Esophagus (tissue), 2 donors: ENCODE measurements at regions not wholly inside any gene's neighbourhood (a gene's known extent, or its start where the extent isn't known, plus 50 kb on each side); places are given as distances from the start of the nearest gene placed in this dataset.

ENCODE experiments used
- H3K27ac ChIP-seq, 2 donors: one replicate each; pipeline ENCODE4 v1.5.1; 2013; ENCODE audit warnings: low read depth in 2 of 2, mild to moderate bottlenecking in 2 of 2, inconsistent platforms in 1 of 2, low read length in 1 of 2, moderate library complexity in 1 of 2
- H3K27me3 ChIP-seq, 2 donors: one replicate each; pipeline ENCODE4 v1.6.1; 2013; ENCODE audit warnings: low read length in 2 of 2, control low read depth in 1 of 2, mild to moderate bottlenecking in 1 of 2; ENCODE audit not compliant: insufficient read depth in 2 of 2, control insufficient read depth in 1 of 2
- H3K36me3 ChIP-seq, 2 donors: one replicate each; pipeline ENCODE4 v1.6.1; 2013; ENCODE audit warnings: low read length in 1 of 2; ENCODE audit not compliant: control insufficient read depth in 2 of 2, insufficient read depth in 2 of 2
- H3K4me1 ChIP-seq, 2 donors: one replicate each; pipeline ENCODE4 v1.6.1; 2013; ENCODE audit warnings: low read length in 1 of 2; ENCODE audit not compliant: control insufficient read depth in 2 of 2, insufficient read depth in 2 of 2
- H3K4me3 ChIP-seq, 2 donors: one replicate each; pipeline ENCODE4 v1.5.1; 2013; ENCODE audit warnings: low read length in 2 of 2, mild to moderate bottlenecking in 2 of 2, low read depth in 1 of 2, moderate library complexity in 1 of 2
- H3K9me3 ChIP-seq, 2 donors: one replicate each; pipeline ENCODE4 v1.6.1; 2013; ENCODE audit warnings: mild to moderate bottlenecking in 2 of 2, low read depth in 1 of 2, low read length in 1 of 2, moderate library complexity in 1 of 2; ENCODE audit not compliant: control insufficient read depth in 2 of 2, insufficient read depth in 1 of 2
- WGBS, 2 donors: extraction: QIAGEN DNeasy Blood & Tissue Kit; methylation state at CpG; one replicate each; pipeline ENCODE4 v1.1.7; 2013; 5-methylcytosine and 5-hydroxymethylcytosine counted together
- donor health status: healthy with polysubstance abuse.
- donor health status: Bipolar disorder and iron deficiency.

DNA sequence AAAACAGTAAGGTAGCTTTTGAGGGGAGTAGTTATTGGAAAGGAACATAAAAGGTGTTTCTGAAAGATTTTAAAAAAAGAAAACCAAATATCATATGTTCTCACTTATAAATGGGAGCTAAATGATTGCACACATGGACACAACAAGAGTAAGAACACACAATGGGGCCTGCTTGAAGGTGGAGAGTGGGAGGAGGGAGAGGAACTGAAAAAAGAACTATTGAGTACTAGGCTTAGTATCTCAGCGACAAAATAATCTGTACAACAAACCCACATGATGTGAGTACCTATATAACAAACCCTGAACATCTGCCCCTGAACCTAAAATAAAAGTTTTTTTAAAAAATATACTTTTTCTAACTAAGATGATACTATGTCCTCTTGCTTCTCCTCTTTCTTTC is 138.3 kb downstream of the CGGBP1 start:
- Histone ChIP-seq H3K36me3 (no peaks in the 10 kb centered on the region), H3K9me3 (peaks cover 0 to 5% of the 10 kb centered on the region in 2 donors), H3K27me3 (no peaks in the 10 kb centered on the region), H3K4me3 (no peak overlapping the region), H3K27ac (no peak overlapping the region), H3K4me1 (no peaks in the 10 kb centered on the region)
- WGBS, 2 donors, result 35 to 38% methylated on average over 1 of the region's 1 CpG

DNA sequence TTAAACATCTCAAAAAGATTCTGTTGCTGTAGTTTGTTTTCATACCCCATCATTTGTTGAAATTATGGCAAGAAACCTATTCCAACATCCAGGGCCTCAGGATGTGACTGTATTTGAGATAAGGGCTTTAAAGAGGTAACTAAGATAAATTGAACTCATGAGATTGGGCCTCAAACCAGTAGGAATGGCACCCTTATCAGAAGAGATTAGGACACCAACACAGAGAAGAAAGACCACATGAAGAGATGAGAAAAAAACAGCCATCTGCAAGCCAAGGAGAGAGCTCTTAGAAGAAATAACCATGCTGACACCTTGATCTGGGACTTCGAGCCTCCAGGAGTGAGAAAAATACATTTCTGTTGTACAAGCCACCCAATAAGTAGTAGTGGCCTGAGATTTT is 157.7 kb downstream of the CGGBP1 start:
- Histone ChIP-seq H3K4me3 (no peak overlapping the region), H3K36me3 (no peaks in the 10 kb centered on the region)
- 29 to 50% methylated on average over 1 of the region's 1 CpG for WGBS, 2 donors

DNA sequence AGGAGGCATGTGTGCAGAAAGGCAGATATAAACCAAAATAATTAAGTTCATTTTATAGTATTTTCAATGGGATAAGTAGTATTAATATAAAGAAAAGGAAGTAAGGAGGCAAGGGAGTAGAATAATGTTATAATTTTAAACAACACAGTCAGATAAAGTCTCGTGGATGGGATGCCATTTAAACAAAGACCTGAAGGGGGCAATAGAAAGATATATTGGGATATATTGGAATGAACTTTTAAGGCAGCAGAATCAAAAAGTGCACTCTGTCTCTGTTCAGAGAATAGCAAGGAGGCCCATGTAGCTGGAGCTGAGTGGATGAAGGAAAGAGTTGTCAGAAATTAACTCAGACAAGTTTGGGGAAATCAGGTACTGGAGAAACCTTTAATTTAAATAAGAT is 158.7 kb downstream of the CGGBP1 start:
- Histone ChIP-seq H3K27me3 (no peaks in the 10 kb centered on the region), H3K4me3 (no peak overlapping the region), H3K4me1 (no peaks in the 10 kb centered on the region), H3K27ac (no peak overlapping the region), H3K36me3 (no peaks in the 10 kb centered on the region), H3K9me3 (no peaks in the 10 kb centered on the region)
- 29% methylated on average over 1 of the region's 1 CpG for WGBS, 2 donors

More for the DNA sequence above, 157.7 kb downstream of the CGGBP1 start:
- Histone ChIP-seq H3K4me1 (no peaks in the 10 kb centered on the region), H3K27ac (no peak overlapping the region), H3K9me3 (no peaks in the 10 kb centered on the region), H3K27me3 (no peaks in the 10 kb centered on the region)

DNA sequence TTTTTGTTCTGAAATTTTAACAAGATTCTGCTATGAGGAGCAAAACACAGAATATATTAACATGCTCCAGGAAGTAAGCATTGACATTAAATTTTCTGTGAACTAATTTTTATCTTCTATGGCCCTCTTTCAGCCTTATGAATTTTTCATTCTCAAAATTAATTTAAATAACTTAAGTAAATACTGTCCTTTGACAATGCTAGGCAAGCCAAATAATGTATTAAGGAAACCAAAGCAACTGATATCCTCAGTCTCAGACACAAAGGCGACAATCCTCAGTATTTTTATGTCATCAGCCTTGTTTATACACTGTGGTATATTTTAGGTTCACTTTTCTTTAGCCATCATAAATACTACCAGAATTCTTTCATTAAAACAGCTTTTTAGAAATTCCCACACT is 159.8 kb downstream of the CGGBP1 start:
- WGBS, 2 donors, result 71 to 81% methylated on average over 1 of the region's 1 CpG

DNA sequence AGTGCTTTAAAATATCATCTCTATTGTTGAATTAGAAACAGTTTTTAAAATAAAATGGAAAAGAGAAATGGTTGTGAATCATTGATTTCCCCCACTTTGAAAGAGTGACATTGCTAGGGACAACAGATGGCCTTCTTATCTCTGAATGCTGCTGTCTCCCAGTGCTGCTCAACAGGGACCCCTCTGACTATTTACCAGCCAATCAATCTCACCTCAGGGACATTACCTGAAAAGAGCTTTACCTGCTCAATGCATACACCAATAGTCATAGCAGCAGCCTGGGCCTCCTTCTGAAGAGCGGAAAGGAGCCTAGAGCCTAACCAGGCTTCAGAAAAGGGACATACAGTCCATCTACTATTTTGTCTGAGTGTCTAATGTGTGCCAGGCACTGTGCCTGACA is 162.8 kb downstream of the CGGBP1 start:
- Histone ChIP-seq H3K9me3 (no peaks in the 10 kb centered on the region), H3K27me3 (no peaks in the 10 kb centered on the region), H3K27ac (no peak overlapping the region), H3K36me3 (no peaks in the 10 kb centered on the region), H3K4me1 (no peaks in the 10 kb centered on the region), H3K4me3 (no peak overlapping the region)
- 71 to 74% methylated on average over 1 of the region's 1 CpG for WGBS, 2 donors

More for the DNA sequence above, 159.8 kb downstream of the CGGBP1 start:
- no peaks in the 10 kb centered on the region for H3K27me3 ChIP-seq
- H3K4me1 ChIP-seq, result no peaks in the 10 kb centered on the region
- no peak overlapping the region for H3K27ac ChIP-seq
- no peaks in the 10 kb centered on the region for H3K36me3 ChIP-seq
- no peaks in the 10 kb centered on the region for H3K9me3 ChIP-seq
- H3K4me3 ChIP-seq, result no peak overlapping the region

DNA sequence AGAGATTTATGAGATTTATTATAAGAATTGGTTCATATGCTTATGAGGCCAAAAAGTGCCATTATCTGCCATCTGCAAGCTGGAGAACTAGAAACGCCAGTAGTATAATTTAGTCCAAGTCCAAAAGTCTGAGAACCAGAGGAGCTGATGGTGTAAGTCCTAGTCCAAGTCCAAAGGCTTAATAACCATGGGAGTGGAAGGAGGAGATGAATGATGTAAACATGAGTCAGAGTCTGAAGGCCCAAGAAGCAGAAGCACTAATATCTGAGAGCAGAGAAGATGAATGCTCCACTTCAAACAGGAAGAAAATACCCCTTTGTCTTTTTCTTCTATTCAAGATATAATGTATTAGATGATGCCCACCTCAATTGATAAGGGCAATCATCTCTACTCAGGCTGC is 185.7 kb downstream of the CGGBP1 start:
- H3K9me3 ChIP-seq, result no peaks in the 10 kb centered on the region
- no peaks in the 10 kb centered on the region for H3K4me1 ChIP-seq
- H3K27ac ChIP-seq, result no peak overlapping the region
- H3K27me3 ChIP-seq, result no peaks in the 10 kb centered on the region
- WGBS, 2 donors, result 81 to 87% methylated on average over 1 of the region's 1 CpG
- H3K36me3 ChIP-seq, result no peaks in the 10 kb centered on the region
- H3K4me3 ChIP-seq, result no peak overlapping the region

DNA sequence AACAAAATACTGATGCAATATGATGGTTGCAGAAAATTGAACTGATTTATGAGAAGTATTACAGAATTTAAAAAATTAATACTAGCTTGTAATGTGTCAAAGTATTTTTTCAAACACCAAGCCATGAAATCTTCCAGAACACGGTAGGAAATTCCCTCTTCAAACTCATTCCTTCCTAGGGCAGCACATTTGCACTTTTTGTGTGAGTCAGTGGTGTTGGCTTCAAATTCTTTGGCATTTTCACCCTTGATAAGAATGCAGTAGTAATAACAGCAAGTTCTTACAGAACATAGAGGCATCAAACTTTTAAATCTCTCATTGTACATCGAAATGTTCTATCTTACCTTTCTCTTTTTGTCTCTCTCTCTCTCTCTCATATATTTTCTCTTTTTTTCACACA is 191.8 kb downstream of the CGGBP1 start:
- H3K27me3 ChIP-seq, result no peaks in the 10 kb centered on the region
- no peaks in the 10 kb centered on the region for H3K36me3 ChIP-seq
- no peak overlapping the region for H3K4me3 ChIP-seq
- H3K4me1 ChIP-seq, result no peaks in the 10 kb centered on the region
- no peak overlapping the region for H3K27ac ChIP-seq
- no peaks in the 10 kb centered on the region for H3K9me3 ChIP-seq
- WGBS, 2 donors, result 60 to 68% methylated on average over 2 of the region's 2 CpGs

DNA sequence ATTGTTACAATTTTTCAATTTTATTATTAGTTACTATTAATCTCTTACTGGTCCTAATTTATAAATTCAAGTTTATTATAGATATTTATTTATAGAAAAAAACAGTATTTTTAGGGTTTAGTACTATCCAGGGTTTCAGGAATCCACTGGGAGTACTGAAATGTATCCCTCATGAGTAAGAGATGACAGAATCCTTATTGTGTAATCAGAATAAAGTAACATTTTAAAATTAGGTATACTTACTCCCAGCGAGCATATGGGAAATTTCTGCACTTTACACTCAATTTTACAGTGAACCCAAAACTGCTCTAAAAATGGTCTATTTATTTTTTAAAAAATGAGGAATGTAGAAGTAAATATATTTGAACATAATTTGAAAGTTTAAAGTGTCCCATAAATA is 202.7 kb downstream of the CGGBP1 start:
- Histone ChIP-seq H3K9me3 (no peaks in the 10 kb centered on the region), H3K4me1 (no peaks in the 10 kb centered on the region), H3K4me3 (no peak overlapping the region), H3K36me3 (no peaks in the 10 kb centered on the region), H3K27me3 (no peaks in the 10 kb centered on the region), H3K27ac (no peak overlapping the region)
- 61 to 75% methylated on average over 1 of the region's 1 CpG for WGBS, 2 donors

DNA sequence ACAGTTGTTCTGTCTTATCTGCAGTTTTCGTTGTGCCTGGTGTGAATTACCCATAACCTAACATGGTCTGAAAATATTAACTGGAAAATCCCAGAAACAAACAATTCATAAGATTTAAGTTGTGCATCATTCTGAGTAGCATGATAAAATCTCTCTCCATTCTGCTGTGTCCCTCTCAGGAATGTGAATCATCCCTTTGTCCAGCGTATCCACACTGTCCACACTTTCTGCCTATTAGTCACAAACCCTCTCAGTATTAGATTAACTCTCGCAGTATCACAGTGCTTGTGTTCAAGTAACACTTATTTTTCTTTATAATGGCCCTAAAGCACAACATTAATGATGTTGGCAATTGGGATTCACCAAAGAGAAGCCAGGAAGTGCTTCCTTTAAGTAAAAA is 203.2 kb downstream of the CGGBP1 start:
- Histone ChIP-seq H3K4me3 (no peak overlapping the region), H3K27me3 (no peaks in the 10 kb centered on the region), H3K36me3 (no peaks in the 10 kb centered on the region), H3K27ac (no peak overlapping the region), H3K4me1 (no peaks in the 10 kb centered on the region), H3K9me3 (no peaks in the 10 kb centered on the region)
- WGBS, 2 donors, result 48 to 60% methylated on average over 3 of the region's 3 CpGs

DNA sequence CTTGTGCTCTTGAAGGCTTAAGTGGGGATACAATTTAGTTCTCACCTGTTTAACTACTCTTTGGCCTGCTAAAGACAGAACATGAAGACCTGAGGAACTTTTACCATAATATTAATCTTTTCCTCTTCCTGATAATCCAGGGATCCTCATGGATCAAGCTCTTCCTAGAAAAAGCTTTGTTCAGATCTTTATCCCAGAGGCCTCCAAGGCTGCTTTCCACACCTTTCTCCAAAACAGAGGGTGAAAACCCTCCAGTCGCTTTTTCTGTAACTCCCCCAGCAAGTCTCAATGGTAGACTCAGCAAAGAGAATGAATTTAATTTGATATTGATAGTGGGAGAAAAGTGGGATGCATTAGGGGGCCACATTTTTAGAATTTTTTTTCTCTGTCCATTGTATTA is 203.6 kb downstream of the CGGBP1 start:
- H3K36me3 ChIP-seq, result no peaks in the 10 kb centered on the region
- no peaks in the 10 kb centered on the region for H3K9me3 ChIP-seq
- no peaks in the 10 kb centered on the region for H3K27me3 ChIP-seq
- no peak overlapping the region for H3K4me3 ChIP-seq
- H3K27ac ChIP-seq, result no peak overlapping the region
- 67 to 75% methylated on average over 1 of the region's 1 CpG for WGBS, 2 donors
- H3K4me1 ChIP-seq, result no peaks in the 10 kb centered on the region
